Loucy (cell line): ENCODE measurements at regions not wholly inside any gene's neighbourhood (a gene's known extent, or its start where the extent isn't known, plus 50 kb on each side); places are given as distances from the start of the nearest gene placed in this dataset.
"Not testable (repeated sequence)": the region's sequence is repeated elsewhere in the genome, so short reads cannot be mapped to it uniquely, and the experiment has no call there.

Source experiments
- EZH2phosphoT487 ChIP-seq: fragments of 200-600 bp; IDR thresholded peaks from 2 replicates; pipeline ENCODE4 v1.6.1; 2018; ENCODE audit warnings: antibody characterized with exemption, mild to moderate bottlenecking, moderate library complexity, borderline replicate concordance
- TF ChIP-seq, protein P1 (sequence below): fragments of 200-600 bp; sonication (generic); conservative IDR thresholded peaks from 2 replicates; pipeline ENCODE4 v1.5.1; 2014; ENCODE audit warnings: mild to moderate bottlenecking, antibody characterized with exemption, low read length

DNA sequence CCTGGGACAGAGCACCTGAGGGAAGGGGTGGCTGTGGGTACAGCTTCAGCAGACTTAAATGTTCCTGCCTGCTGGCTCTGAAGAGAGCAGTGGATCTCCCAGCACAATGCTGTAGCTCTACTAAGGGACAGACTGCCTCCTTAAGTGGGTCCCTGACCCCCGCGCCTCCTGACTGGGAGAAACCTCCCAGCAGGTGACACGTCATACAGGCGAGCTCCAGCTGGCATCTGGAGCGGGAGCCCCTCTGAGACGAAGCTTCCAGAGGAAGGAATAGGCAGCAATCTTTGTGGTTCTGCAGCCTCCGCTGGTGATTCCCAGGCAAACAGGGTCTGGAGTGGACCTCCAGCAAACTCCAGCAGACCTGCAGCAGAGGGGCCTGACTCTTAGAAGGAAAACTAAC, 944.9 kb downstream of the CDH8 start:
- TF ChIP-seq EZH2phosphoT487, result not testable (repeated sequence)
- TF ChIP-seq, protein P1, sequence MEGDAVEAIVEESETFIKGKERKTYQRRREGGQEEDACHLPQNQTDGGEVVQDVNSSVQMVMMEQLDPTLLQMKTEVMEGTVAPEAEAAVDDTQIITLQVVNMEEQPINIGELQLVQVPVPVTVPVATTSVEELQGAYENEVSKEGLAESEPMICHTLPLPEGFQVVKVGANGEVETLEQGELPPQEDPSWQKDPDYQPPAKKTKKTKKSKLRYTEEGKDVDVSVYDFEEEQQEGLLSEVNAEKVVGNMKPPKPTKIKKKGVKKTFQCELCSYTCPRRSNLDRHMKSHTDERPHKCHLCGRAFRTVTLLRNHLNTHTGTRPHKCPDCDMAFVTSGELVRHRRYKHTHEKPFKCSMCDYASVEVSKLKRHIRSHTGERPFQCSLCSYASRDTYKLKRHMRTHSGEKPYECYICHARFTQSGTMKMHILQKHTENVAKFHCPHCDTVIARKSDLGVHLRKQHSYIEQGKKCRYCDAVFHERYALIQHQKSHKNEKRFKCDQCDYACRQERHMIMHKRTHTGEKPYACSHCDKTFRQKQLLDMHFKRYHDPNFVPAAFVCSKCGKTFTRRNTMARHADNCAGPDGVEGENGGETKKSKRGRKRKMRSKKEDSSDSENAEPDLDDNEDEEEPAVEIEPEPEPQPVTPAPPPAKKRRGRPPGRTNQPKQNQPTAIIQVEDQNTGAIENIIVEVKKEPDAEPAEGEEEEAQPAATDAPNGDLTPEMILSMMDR, result not testable (repeated sequence)
